Hematopoietic multipotent progenitor cell treated with erythropoietin and hydrocortisone succinate and interleukin-3 and kit ligand, for 17 days (in vitro differentiated cells): ENCODE measurements at regions not wholly inside any gene's neighbourhood (a gene's known extent, or its start where the extent isn't known, plus 50 kb on each side); places are given as distances from the start of the nearest gene placed in this dataset.

Experiments
- DNase-seq: peaks from one replicate; pipeline ENCODE4 v3.0.0-alpha.2; 2015; ENCODE audit warnings: low spot score

GRCh38 chr15:37165395-37165794, 65.0 kb upstream of the MEIS2 start:
- no peak for DNase-seq

- no peak for DNase-seq
Observed at GRCh38 chr15:37166402-37166801, 66.1 kb upstream of the MEIS2 start.

DNA sequence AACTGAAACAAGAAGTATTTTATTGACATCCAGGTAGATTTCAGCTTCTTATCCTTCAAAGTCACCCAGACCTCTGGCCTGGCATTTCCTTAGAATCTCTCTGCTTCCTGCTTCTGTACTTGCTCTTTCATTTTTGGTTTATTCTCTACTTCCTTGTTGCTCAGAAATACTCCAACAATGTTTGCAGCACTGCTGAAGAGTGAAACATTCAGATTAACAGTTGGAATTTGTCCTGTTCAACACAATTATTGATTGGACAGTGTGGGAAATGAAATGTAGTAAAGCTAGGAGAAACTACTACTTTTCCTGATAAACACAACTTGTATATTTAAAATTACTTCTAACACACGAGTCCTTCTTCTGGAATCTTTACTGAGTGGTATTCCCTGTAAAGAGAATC, 81.0 kb upstream of the MEIS2 start:
- DNase-seq = no peak

GRCh38 chr15:37199545-37199944, 99.2 kb upstream of the MEIS2 start:
- DNase-seq = no peak

- DNase-seq = no peak
Observed at GRCh38 chr15:37203050-37203449, 102.7 kb upstream of the MEIS2 start.

- DNase-seq = no peak
Observed at GRCh38 chr15:37204692-37205091, 104.3 kb upstream of the MEIS2 start.

GRCh38 chr15:37206690-37207089, 106.3 kb upstream of the MEIS2 start:
- no peak for DNase-seq

DNA sequence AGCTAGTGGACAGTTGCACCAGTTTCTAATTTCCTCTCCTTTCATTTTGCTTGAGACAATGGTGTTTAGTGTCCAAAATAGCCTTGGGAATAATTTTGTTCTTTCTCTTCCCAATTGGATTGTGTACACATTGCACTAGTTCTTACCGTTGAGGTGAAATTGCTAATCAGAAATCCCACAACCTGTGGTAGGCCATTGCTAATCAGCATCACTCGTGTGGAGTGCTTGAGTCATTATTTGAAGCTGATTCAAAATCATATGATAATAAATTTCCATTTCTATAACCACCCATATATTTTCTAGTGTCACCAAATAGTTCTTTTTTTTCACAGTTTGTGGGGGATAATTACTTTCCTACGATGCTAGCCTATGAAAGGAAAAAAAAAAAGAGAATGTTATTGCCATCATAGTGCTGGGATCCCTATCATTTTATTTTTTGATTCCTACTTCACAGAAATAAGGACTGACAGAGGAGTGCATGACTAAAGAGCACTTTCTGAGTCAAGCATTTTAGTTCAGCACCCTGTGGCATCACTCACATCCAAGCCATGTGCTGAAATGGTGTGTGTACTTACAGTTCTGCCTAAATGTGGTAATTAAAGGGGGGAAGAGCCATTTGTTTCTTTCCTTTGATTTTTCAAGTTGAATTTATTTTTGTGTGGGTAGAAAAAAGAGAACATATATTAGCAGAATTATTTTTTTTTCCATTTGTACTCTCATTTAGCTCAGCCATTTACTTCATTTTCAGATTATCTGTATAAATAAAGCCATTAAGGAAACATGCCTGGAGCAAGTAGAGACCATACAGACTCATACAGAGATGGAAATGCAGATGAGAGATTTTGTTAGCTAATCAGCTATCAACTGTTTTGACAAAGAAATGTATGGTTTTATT, 108.0 kb upstream of the MEIS2 start:
- DNase-seq = no peak

- DNase-seq = no peak
Observed at GRCh38 chr15:37209041-37209363, 108.7 kb upstream of the MEIS2 start.

DNA sequence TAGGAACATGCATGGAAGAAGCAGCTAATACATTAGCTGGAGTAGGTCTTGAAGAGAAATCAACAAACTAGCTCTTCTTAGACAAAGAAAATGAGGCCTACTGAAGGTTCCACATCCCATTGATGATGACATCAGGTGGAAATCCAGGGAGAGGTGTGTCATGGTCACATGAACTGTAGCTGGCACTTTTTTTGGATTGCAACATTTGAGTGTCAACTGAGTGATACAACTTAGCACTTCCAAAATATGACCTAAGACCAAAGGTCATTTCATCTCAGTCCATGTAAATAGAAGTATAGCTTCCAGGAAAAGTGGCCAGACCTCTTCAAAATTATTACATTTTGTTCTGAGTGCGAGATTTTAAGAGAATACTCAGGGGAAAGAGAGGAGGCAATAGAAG, 117.2 kb upstream of the MEIS2 start:
- DNase-seq = no peak

DNA sequence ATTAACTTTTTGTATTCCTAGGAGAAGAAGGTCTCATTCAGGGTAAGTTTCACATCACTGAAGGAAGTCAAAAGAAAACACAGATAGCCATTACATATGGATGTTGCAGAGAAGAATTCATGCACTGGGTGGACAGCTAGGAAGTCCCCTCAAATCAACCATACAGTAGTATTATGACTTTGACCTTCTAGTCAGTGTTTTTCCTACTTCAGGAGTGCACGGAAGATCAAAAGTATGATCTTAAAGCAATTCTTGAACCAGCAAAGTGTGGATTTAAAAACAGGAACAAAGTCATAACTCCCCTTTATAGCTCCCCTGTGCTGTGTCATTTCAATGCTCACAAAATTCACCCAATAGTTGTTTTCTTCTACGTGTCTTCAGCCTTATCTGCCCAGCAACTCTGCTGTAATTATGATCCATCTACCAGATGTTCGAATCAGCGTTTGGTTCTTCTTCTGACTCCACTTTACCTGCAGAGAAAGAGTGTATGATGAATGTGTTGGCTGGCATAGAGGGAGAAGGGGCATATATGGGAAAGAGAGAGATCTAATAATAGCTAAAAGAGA, 118.1 kb upstream of the MEIS2 start:
- DNase-seq = no peak

DNA sequence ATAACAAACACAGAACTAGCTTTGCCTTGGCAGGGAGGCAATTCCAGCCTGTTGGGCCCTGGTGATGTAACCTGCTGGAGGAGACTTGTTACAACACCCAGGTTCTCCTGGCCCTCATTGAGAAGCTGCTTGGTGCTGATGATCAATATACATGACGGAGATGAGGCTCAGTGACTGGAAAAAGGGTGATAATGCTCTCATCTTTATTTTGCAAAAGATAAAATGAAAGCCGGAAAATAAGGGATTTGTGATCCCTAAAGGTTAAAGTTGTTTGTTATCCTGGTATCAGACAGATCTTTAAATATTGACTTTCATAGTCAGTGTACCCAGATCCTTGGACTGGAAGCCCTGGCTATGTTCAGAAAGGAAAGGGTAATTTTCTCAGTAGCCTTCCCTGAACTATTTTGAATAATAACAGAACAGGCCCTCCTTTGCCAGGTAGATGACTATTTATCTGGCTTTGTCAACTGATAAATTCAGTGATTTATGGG, 118.9 kb upstream of the MEIS2 start:
- no peak for DNase-seq

- DNase-seq = no peak
Observed at GRCh38 chr15:37220949-37221670, 120.8 kb upstream of the MEIS2 start.

- DNase-seq = no peak
Observed at GRCh38 chr15:37221671-37222145, 121.4 kb upstream of the MEIS2 start.

DNA sequence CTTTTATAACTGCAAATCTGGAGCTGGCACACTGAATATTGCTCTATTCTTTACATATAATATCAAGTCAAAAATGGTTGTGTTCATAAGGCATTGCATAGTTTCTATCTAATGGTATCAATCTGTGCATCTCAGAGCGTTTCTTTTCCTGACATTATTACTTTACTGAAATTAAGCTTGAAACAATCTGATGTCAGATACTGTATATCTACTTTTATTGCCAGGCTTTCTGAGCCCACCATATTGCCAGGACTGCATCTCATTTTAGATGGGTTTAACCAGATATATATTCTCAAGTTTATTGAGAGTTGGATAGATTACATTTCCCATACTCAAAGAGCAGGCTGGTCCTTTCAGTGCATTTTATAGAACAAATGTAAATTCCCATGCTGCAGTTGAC, 122.7 kb upstream of the MEIS2 start:
- no peak for DNase-seq

DNA sequence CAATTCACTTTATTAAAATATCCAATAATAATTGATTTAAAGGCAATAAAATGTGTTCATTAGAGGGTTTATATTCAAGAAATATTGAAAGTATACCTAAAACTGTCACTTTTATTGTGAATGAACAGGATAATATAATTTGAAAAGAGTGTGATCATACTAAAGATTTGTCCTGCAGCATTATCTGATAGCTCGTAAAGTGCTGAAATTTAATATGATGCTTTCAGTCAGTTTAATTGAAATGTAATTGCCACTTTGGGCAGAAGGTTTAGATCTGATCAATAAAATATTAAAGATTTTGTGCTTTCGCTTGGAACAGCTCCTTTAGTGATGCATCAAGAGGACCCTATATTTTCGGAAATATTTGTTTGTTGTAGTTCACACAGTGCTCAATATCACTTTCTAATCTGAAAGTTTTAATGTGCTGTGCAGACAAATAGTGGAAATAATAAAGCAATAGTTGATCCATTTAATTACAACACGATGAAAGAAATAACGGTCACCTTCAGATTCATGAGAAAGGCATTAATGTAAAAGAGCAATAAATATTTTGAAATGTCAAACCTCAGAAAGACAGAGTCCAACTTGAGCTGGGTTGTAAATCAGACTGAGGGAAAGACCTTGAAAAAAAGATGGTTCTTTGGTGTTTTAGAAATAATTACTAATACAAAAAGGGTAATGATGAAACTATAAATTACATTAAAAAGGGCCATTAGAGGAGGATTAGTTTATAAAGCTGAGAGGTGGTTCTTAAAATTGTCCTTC, 129.7 kb upstream of the MEIS2 start:
- no peak for DNase-seq

DNA sequence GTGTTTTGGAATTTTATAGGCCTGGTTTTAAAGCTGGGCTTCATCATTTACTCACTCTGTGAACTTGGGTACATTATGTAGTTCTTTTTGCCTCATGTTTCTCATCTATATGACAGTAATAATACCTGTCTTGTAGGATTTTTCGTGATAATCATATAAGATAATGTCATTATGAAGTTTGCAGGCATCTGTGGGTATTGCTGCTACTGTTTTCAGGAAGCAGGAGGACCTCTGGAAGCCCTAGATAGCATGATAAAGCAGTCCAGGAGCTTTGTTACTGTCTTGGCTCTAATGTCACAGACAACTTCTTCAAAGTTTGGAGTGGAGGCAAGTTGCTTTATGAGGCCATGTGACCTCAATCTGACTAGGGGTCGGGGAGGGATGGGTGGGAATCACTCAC, 145.0 kb upstream of the MEIS2 start:
- no peak for DNase-seq

GRCh38 chr15:37246065-37246464, 145.7 kb upstream of the MEIS2 start:
- no peak for DNase-seq

DNA sequence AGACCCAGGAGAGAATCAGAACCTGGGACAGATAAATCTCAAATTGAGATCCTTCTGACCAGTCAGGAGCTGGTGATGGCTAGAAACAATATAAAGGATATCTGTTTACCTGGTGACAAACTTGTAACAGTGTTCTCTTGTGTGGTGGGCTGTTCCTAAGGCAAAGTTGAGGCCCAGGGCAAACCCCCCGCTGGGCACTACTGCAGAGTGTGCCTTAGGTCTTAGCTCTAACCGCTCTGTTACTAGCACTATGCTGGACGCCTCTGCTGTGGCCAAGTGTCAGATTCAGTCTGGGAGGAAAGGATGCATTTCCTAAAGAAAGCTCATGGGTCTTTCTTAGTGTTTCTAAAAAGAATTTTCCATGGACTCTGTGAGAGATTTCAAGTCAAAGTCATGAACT, 146.5 kb upstream of the MEIS2 start:
- no peak for DNase-seq

DNA sequence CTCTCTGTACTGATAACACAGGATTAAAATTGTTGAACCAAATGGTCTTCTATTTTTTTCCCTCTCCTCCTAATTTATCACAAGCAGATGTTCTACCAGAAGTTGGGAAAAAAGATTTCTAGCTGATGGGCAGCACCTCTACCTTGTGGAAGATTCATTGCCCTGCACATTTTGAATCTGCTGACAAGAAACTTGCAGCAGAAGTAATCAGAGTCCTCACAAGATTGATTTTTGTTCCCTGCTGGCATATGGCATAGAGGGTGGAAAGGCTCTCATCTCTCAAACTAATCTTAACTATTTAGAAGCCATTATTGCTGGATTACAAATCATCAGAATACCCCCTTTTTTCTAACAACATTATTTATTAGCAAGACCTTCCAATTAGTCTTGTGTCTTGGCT, 148.9 kb upstream of the MEIS2 start:
- no peak for DNase-seq

DNA sequence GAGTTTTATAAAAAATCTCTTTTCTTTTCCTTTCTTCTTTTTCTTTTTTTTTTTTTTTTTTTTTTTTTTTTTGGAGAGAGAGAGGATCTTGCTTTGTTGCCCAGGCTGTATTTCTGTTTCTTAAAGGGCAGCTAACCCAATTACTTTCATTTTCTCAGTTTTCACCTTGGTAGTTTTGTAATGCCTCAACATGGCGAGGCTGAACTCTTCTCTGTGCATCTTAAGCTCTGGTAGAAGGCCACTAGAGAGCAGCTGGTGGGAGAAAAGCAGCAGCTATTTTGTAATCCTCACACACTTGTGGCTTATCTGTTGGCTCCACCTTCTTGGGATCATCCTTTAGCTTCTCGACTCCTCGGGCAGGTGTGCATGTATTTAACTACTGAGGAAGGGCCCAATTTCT, 152.2 kb upstream of the MEIS2 start:
- no peak for DNase-seq

DNA sequence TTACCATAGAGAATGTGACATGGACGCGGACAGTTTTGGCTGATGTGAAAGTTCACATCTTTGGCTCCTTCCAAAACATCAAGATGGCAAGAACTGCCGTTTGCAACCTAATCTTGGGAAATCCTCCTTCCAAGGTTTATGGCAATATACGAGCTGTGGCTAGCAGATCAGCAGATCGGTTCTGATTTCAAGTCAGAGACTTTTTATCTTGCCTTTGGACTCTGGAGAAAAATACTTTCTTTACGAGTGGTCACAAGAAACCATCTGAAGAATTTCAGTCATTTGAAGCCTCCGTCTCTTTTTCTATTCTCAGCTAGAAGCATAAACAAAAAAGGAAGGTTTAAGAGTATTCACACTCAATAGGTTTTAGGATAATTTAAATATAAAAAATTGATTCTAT, 153.5 kb upstream of the MEIS2 start:
- no peak for DNase-seq
